Stimulated activated CD8-positive, alpha-beta memory T cell treated with anti-CD3 and anti-CD28 coated beads, Interleukin-4, amount 100 ng/mL, for 48 hours (primary cell): ENCODE measurements at regions not wholly inside any gene's neighbourhood (a gene's known extent, or its start where the extent isn't known, plus 50 kb on each side); places are given as distances from the start of the nearest gene placed in this dataset.
"Not testable (repeated sequence)": the region's sequence is repeated elsewhere in the genome, so short reads cannot be mapped to it uniquely, and the experiment has no call there.

Experiments
- DNase-seq: peaks from one replicate; pipeline ENCODE4 v3.0.0-alpha.2; 2020

GRCh38 chr19:29004796-29005195 is 208.2 kb downstream of the UQCRFS1 start:
- DNase-seq = no peak

- no peak for DNase-seq
These were observed 209.1 kb downstream of the UQCRFS1 start for GRCh38 chr19:29003641-29004409.

DNA sequence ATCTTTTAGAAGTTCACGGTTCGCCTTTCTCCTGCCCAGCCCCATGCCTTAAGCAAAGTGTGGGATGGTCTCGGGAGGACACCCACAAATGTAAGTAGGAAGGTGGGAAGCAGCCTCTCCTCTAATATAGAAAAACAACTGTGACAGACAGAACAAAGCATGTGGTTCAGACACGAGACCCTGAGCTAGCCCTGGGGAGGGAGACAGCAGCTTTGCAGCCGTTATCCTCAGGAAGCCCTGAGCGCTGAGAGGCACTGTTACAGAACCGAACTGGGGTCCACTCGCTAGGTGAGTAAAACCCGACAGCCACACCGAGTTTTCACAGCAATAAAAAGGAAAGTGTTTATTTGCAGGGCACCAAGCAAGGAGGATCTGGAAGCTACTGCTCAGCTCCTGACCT is 210.6 kb downstream of the UQCRFS1 start:
- no peak for DNase-seq

GRCh38 chr19:29001597-29002245 is 211.2 kb downstream of the UQCRFS1 start:
- no peak for DNase-seq

DNA sequence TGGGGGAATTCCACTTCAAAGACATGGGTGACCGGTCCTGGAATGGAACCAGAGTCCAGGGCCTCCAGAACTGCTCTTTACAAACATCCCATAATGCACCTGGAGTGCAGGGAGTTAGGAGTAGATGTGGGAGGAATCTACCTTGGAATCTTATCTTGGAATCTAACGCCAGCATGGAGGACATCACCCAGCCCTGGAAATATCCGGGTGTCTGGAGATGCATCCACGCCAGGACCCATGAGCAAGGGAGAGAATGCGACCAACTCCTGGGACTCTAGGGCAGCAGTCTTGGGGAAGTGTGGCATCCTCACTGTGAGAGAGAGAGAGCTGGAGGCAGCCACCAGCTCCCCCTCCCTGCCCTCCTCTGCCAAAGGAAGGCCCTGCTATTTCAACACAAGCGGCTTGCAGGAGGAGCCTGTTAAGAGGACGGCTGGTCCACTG is 211.8 kb downstream of the UQCRFS1 start:
- DNase-seq = no peak

- no peak for DNase-seq
These were observed 213.1 kb downstream of the UQCRFS1 start for GRCh38 chr19:28999724-29000433.

DNA sequence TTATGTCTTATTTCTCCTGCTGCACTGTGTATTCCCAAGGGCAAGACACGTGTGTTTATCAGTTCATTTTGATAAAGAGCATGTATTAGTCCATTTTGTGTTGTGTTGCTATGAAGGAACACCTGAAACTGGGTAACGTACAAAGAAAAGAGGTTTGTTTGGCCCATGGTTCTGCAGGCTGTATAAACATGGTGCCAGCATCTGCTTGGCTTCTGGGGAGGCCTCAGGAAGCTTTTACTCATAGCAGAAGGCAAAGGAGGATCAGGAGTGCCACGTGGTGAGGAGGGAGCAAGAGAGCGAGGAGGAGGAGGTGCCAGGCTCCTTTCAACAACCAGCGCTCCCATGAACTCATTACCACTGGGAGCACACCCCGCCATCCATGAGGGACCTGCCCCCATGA is 214.0 kb downstream of the UQCRFS1 start:
- no peak for DNase-seq

DNA sequence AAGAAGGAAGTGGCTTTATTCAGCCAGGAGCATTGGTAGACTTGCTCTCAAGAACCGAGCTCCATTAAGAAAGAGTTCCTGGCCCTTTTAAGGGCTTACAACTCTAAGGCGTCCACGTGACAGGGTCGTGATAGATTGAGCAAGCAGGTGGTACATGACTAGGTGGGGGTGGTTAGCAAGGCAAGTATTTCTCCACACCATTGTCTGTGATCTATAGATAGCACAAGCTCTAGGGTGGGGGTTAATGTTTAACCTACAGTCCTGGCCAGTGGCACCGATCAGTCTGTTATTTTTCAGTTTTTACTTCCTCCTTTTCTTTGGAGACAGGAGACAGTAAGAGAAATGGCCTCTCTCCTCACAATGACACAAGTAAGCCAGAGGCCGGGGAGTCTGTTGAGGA is 215.1 kb downstream of the UQCRFS1 start:
- DNase-seq = not testable (repeated sequence)

DNA sequence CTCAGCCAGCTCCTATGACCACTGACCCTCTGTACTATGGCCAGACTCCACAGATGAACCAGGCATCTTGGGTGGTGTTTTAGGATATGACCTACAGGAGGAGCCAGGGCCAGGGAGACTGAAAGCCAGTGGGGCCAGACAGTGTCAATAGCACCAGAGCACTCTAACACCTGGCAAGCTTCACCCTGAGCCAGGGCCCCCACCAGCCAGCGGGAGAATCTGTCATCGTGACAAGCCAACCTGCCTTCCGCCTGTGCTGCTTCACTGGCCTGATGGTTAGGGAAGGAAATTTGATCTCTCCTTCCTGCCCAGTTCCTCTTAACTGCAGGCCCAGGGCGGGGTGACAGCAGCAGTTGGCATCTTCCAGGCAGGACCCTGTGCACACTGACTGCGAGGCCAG is 222.4 kb downstream of the UQCRFS1 start:
- DNase-seq = no peak

- DNase-seq = no peak
These were observed 223.2 kb downstream of the UQCRFS1 start for GRCh38 chr19:28989739-28990138.

DNA sequence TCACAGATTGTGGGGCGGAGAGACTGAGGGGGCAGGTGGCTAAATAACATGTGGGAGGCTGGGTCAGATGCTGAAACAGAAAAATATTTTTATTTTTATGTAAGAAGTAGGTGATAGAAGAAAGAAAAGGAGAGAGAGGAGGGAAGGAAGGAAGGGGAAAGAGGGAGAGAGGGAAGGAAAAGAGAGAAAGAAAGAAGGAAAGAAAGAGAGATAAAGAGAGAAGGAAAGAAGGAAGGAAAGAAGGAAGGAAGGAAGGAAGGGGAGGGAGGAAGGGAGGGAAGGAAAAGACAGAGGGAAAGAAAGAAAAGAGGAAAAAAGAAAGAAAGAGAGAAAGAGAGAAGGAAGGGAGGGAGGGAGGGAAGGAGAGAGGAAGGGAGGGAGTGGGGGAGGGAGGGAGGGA is 224.9 kb downstream of the UQCRFS1 start:
- no peak for DNase-seq

DNA sequence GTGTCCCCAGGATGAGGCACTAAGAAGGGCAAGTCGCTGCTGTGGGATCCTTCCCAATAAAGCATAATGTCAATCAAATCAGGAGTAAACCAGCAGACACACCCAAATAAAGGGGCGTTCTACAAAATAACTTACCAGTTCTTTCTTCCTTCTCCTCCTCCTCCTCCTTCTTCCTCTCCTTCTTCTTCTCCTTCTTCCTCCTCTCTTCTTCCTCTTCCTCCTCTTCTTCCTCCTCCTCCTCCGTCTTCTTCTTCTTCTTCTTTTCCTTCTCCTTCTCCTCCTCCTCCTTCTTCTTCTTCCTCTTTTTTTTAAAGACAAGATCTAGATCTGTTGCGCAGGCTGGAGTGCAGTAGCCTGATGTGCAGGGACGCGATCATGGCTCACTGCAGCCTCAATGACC is 225.8 kb downstream of the UQCRFS1 start:
- no peak for DNase-seq

DNA sequence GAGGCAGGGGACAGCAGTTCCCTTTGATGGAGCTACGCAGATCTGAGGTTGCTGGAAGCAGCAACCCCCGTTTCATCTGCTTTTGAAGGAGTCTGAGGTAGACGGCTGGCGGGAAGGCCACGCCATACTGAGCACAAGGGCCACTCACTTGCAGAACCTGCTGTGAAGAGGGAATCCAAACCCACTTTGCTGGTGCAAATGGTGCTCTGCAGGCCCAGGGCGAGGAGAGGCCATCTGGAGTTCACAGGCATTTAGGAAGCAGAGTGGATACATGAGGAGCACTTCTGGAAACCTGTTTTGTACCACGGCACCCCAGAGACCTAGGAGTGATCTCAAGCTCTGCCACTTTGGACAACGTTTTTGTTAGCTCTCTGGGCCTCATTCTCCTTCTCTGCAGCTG is 227.8 kb downstream of the UQCRFS1 start:
- DNase-seq = no peak

- DNase-seq = no peak
These were observed 228.6 kb downstream of the UQCRFS1 start for GRCh38 chr19:28984315-28984714.

- DNase-seq = no peak
These were observed 229.5 kb downstream of the UQCRFS1 start for GRCh38 chr19:28983430-28983829.

- DNase-seq = no peak
These were observed 231.0 kb downstream of the UQCRFS1 start for GRCh38 chr19:28981994-28982393.

GRCh38 chr19:28981518-28981917 is 231.4 kb downstream of the UQCRFS1 start:
- DNase-seq = no peak

GRCh38 chr19:28980236-28980868 is 232.6 kb downstream of the UQCRFS1 start:
- no peak for DNase-seq

DNA sequence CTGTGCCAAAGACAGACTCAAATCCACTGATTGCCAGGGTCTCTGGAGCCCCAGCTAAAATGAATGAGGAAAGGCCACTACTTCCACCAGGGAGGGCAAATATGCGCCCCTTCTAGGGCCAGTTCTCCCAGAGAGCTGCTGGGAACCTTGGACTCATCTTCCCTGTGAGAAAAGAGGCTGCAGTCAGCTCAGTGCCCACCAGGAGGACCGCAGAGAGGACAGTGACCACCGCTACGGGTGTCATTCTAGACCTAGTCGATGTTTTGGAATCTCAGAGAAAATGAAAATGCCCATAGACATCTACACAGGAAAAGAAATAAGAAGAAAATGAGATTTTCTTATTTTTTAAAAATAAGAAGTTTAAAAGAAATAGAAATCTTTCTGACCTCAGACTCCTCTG is 235.1 kb downstream of the UQCRFS1 start:
- no peak for DNase-seq

DNA sequence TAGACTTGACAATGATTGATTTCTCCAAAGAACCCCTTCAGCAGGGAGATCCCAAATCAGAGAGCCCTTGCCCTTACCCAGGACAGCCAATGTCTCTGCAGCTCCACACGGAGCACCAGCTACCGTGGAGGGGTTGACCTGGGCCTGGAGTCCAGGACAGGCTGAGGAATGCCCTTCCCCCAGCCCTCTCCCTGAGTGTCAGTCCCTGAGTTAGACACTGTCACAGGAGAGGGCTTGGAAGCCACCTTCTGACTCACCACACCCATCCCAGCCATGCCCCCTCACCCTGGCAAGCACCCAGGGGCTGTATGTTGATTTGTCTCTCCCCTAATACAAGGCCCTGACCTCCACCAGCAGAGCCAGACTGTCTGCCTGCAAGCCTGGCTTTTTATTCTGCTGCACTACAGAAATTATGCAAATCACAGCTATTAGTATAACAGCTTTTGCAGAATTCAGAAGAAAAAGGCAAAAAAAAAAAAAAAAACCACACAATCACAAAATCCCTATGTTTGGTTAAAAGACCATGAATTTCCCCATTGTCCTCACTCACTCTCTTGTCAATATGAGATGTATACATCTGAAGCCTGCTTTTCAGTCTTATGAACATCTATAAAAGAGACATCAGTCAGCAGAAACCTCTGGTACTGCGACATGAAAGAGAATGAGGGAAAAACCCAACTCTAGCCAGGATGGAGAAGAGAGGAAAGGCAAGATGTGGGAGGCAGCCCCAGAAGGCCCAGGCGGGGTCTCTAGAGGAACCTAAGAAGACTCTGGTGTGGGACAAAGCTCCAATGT is 240.7 kb downstream of the UQCRFS1 start:
- DNase-seq = no peak

DNA sequence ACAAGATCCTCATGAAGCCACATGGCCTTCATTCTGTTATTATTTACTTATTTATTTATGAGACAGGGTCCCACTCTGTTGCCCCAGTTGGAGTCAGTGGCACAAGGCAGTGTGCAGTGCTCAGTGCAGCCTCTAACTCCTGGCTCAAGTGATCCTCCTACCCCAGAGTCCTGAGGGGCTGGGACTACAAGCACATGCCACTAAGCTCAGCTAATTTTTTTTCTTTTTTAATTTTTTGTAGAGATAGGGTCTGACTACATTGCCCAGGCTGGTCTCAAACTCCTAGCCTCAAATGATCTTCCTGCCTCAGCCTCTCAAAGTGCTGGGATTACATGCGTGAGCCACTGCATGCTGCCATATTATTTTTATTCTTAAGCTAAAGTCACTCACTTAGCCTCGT is 241.4 kb downstream of the UQCRFS1 start:
- DNase-seq = no peak

DNA sequence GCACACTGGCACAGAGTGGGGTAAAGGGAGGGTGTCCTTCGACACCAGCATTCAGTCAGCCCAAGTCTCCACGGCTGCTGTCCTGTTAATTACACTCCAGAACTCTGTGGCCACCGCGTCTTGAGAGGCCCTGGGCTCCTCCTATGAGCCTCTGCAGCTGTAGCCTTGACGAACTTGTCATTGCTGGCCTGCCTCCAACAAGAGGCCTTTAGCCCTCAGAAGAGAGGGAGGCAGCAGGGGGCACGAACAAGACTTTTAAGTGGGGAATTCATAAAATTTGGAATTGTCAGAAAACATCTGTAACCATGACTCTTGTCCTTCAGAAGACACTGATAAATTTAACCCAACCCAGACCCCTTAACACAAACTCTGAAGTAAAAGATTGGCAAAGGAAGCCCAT is 241.9 kb downstream of the UQCRFS1 start:
- DNase-seq = no peak

GRCh38 chr19:28968721-28969120 is 244.2 kb downstream of the UQCRFS1 start:
- DNase-seq = no peak
